Left ventricle myocardium inferior (tissue), 1 donor: ENCODE measurements at regions not wholly inside any gene's neighbourhood (a gene's known extent, or its start where the extent isn't known, plus 50 kb on each side); places are given as distances from the start of the nearest gene placed in this dataset.

Experiments used
- DNase-seq: peaks from one replicate; pipeline ENCODE4 v3.0.0-alpha.2; 2020
- H3K27ac ChIP-seq: fragments of 200-600 bp; replicated peaks from 2 replicates; pipeline ENCODE4 v1.8.0; 2021
- H3K27me3 ChIP-seq: fragments of 200-600 bp; 2 replicates; pipeline ENCODE4 v1.8.0; 2021; ENCODE audit warnings: low read depth
- H3K36me3 ChIP-seq: fragments of 200-600 bp; 2 replicates; pipeline ENCODE4 v1.8.0; 2021
- H3K4me1 ChIP-seq: fragments of 200-600 bp; 2 replicates; pipeline ENCODE4 v1.8.0; 2021
- H3K4me3 ChIP-seq: fragments of 200-600 bp; 2 replicates; pipeline ENCODE4 v1.8.0; 2021; ENCODE audit warnings: mild to moderate bottlenecking, moderate library complexity
- H3K9me3 ChIP-seq: fragments of 200-600 bp; replicated peaks from 2 replicates; pipeline ENCODE4 v1.8.0; 2021
- CTCF ChIP-seq: fragments of 200-600 bp; IDR thresholded peaks from 2 replicates; pipeline ENCODE4 v1.8.0; 2021; ENCODE audit warnings: antibody characterized with exemption, mild to moderate bottlenecking, borderline replicate concordance
- intact Hi-C: fragments of 100-400 bp; cut with micrococcal nuclease; formaldehyde crosslinking; loops from one replicate; pipeline ENCODE4 v1.11.0; 2022
- donor health status: DM: no; HTN: yes; CAD: no; lungs with severe emphysema.

GRCh38 chr16:22751685-22752084 lies 62.3 kb upstream of the HS3ST2 start:
- no peak for TF ChIP-seq CTCF
- Histone ChIP-seq H3K4me3 (no peak overlapping the region), H3K9me3 (peaks cover 8% of the 10 kb centered on the region), H3K36me3 (no peaks in the 10 kb centered on the region), H3K27me3 (peaks cover 23% of the 10 kb centered on the region), H3K27ac (no peak overlapping the region), H3K4me1 (no peaks in the 10 kb centered on the region)
- DNase-seq, result no peak
- intact Hi-C loops, result no loop called here

GRCh38 chr16:22753451-22753850 lies 60.5 kb upstream of the HS3ST2 start:
- H3K4me1 ChIP-seq, result no peaks in the 10 kb centered on the region
- peaks cover 7% of the 10 kb centered on the region for H3K9me3 ChIP-seq
- no peak for TF ChIP-seq CTCF
- H3K4me3 ChIP-seq, result no peak overlapping the region
- H3K36me3 ChIP-seq, result no peaks in the 10 kb centered on the region
- no peak for DNase-seq
- intact Hi-C loops, result no loop called here
- peaks cover 35% of the 10 kb centered on the region for H3K27me3 ChIP-seq
- H3K27ac ChIP-seq, result no peak overlapping the region

- no peak for TF ChIP-seq CTCF
- H3K4me3 ChIP-seq, result no peak overlapping the region
Observed at GRCh38 chr16:22754577-22754976, 59.4 kb upstream of the HS3ST2 start.

GRCh38 chr16:22757202-22757601 lies 56.8 kb upstream of the HS3ST2 start:
- no peak for TF ChIP-seq CTCF
- no peak overlapping the region for H3K4me3 ChIP-seq
- DNase-seq, result no peak
- no peaks in the 10 kb centered on the region for H3K4me1 ChIP-seq
- peaks cover 39% of the 10 kb centered on the region for H3K27me3 ChIP-seq
- intact Hi-C loops, result no loop called here
- H3K27ac ChIP-seq, result no peak overlapping the region
- no peaks in the 10 kb centered on the region for H3K9me3 ChIP-seq
- no peaks in the 10 kb centered on the region for H3K36me3 ChIP-seq

More at GRCh38 chr16:22754577-22754976, 59.4 kb upstream of the HS3ST2 start:
- H3K4me1 ChIP-seq, result no peaks in the 10 kb centered on the region
- H3K27me3 ChIP-seq, result peaks cover 35% of the 10 kb centered on the region
- peaks cover 3% of the 10 kb centered on the region for H3K9me3 ChIP-seq
- intact Hi-C loops, result no loop called here
- DNase-seq, result no peak
- H3K36me3 ChIP-seq, result no peaks in the 10 kb centered on the region
- H3K27ac ChIP-seq, result no peak overlapping the region

- DNase-seq, result no peak
- Histone ChIP-seq H3K36me3 (no peaks in the 10 kb centered on the region), H3K9me3 (peaks cover 3% of the 10 kb centered on the region), H3K27me3 (peaks cover 22% of the 10 kb centered on the region), H3K4me1 (no peaks in the 10 kb centered on the region), H3K27ac (no peak overlapping the region), H3K4me3 (no peak overlapping the region)
- intact Hi-C loops, result no loop called here
- TF ChIP-seq CTCF, result no peak
Observed at GRCh38 chr16:22762486-22762885, 51.5 kb upstream of the HS3ST2 start.
